Activated T-cell treated with anti-CD3 and anti-CD28 coated beads, Interleukin-2, amount 50 U/mL, for 48 hours (primary cell): ENCODE measurements at regions not wholly inside any gene's neighbourhood (a gene's known extent, or its start where the extent isn't known, plus 50 kb on each side); places are given as distances from the start of the nearest gene placed in this dataset.
"Not testable (repeated sequence)": the region's sequence is repeated elsewhere in the genome, so short reads cannot be mapped to it uniquely, and the experiment has no call there.

Experiments
- DNase-seq, 2 experiments: peaks; one replicate each; pipeline ENCODE4 v3.0.0-alpha.2; 2020

GRCh38 chr1:66424530-66424929, 109.4 kb upstream of the SGIP1 start:
- DNase-seq = not testable (repeated sequence)

GRCh38 chr1:66426239-66426853, 107.6 kb upstream of the SGIP1 start:
- no peak for DNase-seq

- DNase-seq = not testable (repeated sequence)
Measured at GRCh38 chr1:66430815-66431214, 103.1 kb upstream of the SGIP1 start.

GRCh38 chr1:66431999-66432398, 102.0 kb upstream of the SGIP1 start:
- no peak for DNase-seq

GRCh38 chr1:66433611-66434010, 100.3 kb upstream of the SGIP1 start:
- DNase-seq = no peak

GRCh38 chr1:66434096-66434495, 99.9 kb upstream of the SGIP1 start:
- no peak for DNase-seq

- DNase-seq = no peak
Measured at GRCh38 chr1:66435541-66435940, 98.4 kb upstream of the SGIP1 start.

GRCh38 chr1:66436378-66437135, 97.4 kb upstream of the SGIP1 start:
- DNase-seq = peak; percentile 64 to 71

GRCh38 chr1:66437136-66437401, 96.9 kb upstream of the SGIP1 start:
- DNase-seq = no peak

- DNase-seq = no peak
Measured at GRCh38 chr1:66438062-66438461, 95.9 kb upstream of the SGIP1 start.

- DNase-seq = no peak
Measured at GRCh38 chr1:66438501-66438900, 95.5 kb upstream of the SGIP1 start.

GRCh38 chr1:66439031-66439740, 94.8 kb upstream of the SGIP1 start:
- no peak for DNase-seq

GRCh38 chr1:66443793-66444192, 90.2 kb upstream of the SGIP1 start:
- no peak for DNase-seq

GRCh38 chr1:66444438-66445265, 89.3 kb upstream of the SGIP1 start:
- DNase-seq = no peak

GRCh38 chr1:66445492-66446181, 88.3 kb upstream of the SGIP1 start:
- peak; percentile 66 to 69 for DNase-seq

GRCh38 chr1:66446261-66447001, 87.5 kb upstream of the SGIP1 start:
- DNase-seq = no peak

GRCh38 chr1:66450043-66450514, 83.9 kb upstream of the SGIP1 start:
- DNase-seq = no peak

GRCh38 chr1:66450847-66451246, 83.1 kb upstream of the SGIP1 start:
- no peak for DNase-seq

- DNase-seq = no peak
Measured at GRCh38 chr1:66452162-66452561, 81.8 kb upstream of the SGIP1 start.

GRCh38 chr1:66452982-66453381, 81.0 kb upstream of the SGIP1 start:
- DNase-seq = no peak

- DNase-seq = no peak
Measured at GRCh38 chr1:66455446-66455845, 78.5 kb upstream of the SGIP1 start.

GRCh38 chr1:66460776-66461175, 73.2 kb upstream of the SGIP1 start:
- DNase-seq = no peak
